Suprapubic skin (tissue), 3 donors: ENCODE measurements at regions not wholly inside any gene's neighbourhood (a gene's known extent, or its start where the extent isn't known, plus 50 kb on each side); places are given as distances from the start of the nearest gene placed in this dataset.

Source experiments
- EP300 ChIP-seq: sonication (generic); formaldehyde crosslinking; IDR thresholded peaks from one replicate; pipeline ENCODE4 v1.6.1; 2017; ENCODE audit warnings: antibody characterized with exemption
- POLR2A ChIP-seq, 2 donors: fragments of 450-650 bp; IDR thresholded peaks; one replicate each; pipeline ENCODE4 v1.6.1; 2017; ENCODE audit warnings: antibody characterized with exemption in 2 of 2, mild to moderate bottlenecking in 2 of 2, moderate library complexity in 2 of 2
- TF ChIP-seq, protein P1 (sequence below), 2 donors: fragments of 200-600 bp in 1 of 2; fragments of 450-650 bp in 1 of 2; sonication (generic) in 1 of 2; IDR thresholded peaks; one replicate each; pipeline ENCODE4 v1.5.1; 2016 to 2019; ENCODE audit warnings: antibody characterized with exemption in 2 of 2, mild to moderate bottlenecking in 1 of 2, moderate library complexity in 1 of 2

DNA sequence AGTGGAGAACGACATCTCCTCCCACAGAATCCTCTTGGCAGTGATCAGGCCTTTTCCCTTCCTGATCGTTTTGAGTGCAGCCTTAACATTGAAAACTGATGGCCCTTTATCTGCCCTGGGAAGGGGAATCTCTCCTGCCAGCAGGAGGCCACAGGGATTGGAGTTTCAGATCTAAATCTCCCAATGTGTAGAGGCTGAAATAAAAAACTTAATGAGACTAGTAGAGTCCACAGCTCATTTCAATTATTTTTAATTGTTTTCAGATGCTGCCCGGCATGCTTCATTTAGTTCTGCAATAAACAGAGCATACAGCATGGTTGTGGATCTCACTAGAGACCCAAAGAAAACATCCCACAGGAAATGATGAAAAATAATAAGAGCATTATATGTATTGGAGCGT, 662.2 kb upstream of the HS3ST5 start:
- TF ChIP-seq, protein P1, sequence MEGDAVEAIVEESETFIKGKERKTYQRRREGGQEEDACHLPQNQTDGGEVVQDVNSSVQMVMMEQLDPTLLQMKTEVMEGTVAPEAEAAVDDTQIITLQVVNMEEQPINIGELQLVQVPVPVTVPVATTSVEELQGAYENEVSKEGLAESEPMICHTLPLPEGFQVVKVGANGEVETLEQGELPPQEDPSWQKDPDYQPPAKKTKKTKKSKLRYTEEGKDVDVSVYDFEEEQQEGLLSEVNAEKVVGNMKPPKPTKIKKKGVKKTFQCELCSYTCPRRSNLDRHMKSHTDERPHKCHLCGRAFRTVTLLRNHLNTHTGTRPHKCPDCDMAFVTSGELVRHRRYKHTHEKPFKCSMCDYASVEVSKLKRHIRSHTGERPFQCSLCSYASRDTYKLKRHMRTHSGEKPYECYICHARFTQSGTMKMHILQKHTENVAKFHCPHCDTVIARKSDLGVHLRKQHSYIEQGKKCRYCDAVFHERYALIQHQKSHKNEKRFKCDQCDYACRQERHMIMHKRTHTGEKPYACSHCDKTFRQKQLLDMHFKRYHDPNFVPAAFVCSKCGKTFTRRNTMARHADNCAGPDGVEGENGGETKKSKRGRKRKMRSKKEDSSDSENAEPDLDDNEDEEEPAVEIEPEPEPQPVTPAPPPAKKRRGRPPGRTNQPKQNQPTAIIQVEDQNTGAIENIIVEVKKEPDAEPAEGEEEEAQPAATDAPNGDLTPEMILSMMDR (IDR thresholded peaks at IDR 0.05) = no peak
- TF ChIP-seq POLR2A (IDR thresholded peaks at IDR 0.05) (no peak), EP300 (no peak)
